Esophagus squamous epithelium (tissue), 5 donors: ENCODE measurements at regions not wholly inside any gene's neighbourhood (a gene's known extent, or its start where the extent isn't known, plus 50 kb on each side); places are given as distances from the start of the nearest gene placed in this dataset.

Source experiments
- DNase-seq: peaks from one replicate; lab custom pipeline; 2025; lab: John Stamatoyannopoulos, UW
- H3K27ac ChIP-seq, 4 donors: fragments of 200-600 bp; sonication (generic); one replicate each; pipeline ENCODE4 v1.5.1; 2016 to 2019; ENCODE audit warnings: mild to moderate bottlenecking in 1 of 4
- H3K27me3 ChIP-seq, 4 donors: fragments of 200-600 bp; sonication (generic); 1 replicate in 3 of 4; 2 replicates in 1 of 4; pipeline versions ENCODE4 v1.5.1 to v1.6.0; 2017 to 2021; ENCODE audit warnings: antibody characterized with exemption in 1 of 4
- H3K36me3 ChIP-seq, 3 donors: fragments of 200-600 bp; sonication (generic); one replicate each; pipeline ENCODE4 v1.5.1; 2016 to 2019
- H3K4me1 ChIP-seq, 3 donors: fragments of 200-600 bp; sonication (generic); one replicate each; pipeline ENCODE4 v1.5.1; 2017 to 2019
- H3K4me3 ChIP-seq, 4 donors: fragments of 200-600 bp; sonication (generic); 1 replicate in 3 of 4; 2 replicates in 1 of 4; pipeline ENCODE4 v1.5.1; 2016 to 2019; ENCODE audit warnings: mild to moderate bottlenecking in 2 of 4, moderate library complexity in 1 of 4
- H3K9me3 ChIP-seq, 3 donors: fragments of 200-600 bp; sonication (generic); one replicate each; pipeline ENCODE4 v1.5.1; 2016 to 2019
- POLR2A ChIP-seq, 4 donors: fragments of 450-650 bp; IDR thresholded peaks; one replicate each; pipeline ENCODE4 v1.6.1; 2017; ENCODE audit warnings: antibody characterized with exemption in 4 of 4, mild to moderate bottlenecking in 4 of 4, moderate library complexity in 3 of 4
- WGBS, 2 donors: methylation state at CpG; one replicate each; pipeline ENCODE4 v1.1.5; 2018; 5-methylcytosine and 5-hydroxymethylcytosine counted together
- intact Hi-C: fragments of 100-400 bp; cut with DNase I; formaldehyde crosslinking; loops from one replicate; pipeline ENCODE4 v1.15.0; 2022
- TF ChIP-seq, protein P1 (sequence below), 6 experiments: fragments of 450-650 bp in 4 of 6; fragments of 200-600 bp in 2 of 6; sonication (generic) in 2 of 6; IDR thresholded peaks; one replicate each; pipeline ENCODE4 v1.5.1; 2016 to 2019; ENCODE audit warnings: antibody characterized with exemption in 6 of 6, mild to moderate bottlenecking in 4 of 6, moderate library complexity in 4 of 6
- donor health status: DM: yes; HTN: yes; CAD: no.

DNA sequence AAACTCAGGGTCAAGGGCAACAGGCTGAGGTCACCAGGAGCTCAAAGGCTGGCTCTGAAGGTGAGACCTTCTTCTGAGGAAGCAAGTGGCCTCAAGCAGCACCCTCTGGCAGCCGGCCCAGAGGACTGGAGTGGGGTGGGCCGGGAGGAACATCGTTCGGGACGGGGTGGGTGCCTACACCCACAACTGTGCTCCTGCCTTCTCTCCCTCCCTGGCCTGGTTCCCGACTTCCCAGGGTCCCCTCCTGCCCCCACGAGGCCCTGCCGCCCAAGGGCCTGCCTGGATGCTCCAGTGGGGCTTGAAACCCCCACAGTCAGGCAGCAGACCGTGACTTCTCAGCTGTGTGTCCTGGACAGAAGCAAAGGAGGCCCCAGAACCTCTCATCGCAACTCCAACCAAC is 195.7 kb downstream of the IGLL1 start:
- Histone ChIP-seq H3K9me3 (no peaks in the 10 kb centered on the region), H3K4me1 (peaks cover 0 to 17% (median 0%) of the 10 kb centered on the region in 3 donors), H3K36me3 (no peaks in the 10 kb centered on the region), H3K27me3 (peaks cover 0 to 40% (median 0%) of the 10 kb centered on the region in 4 donors), H3K27ac (no peak overlapping the region), H3K4me3 (no peak overlapping the region)
- intact Hi-C loops = loop anchor here (10.0 kb wide), 2 partner anchors 80 to 430 kb away; no protein-coding TSS in a partner anchor
- DNase-seq = no peak
- TF ChIP-seq, protein P1, sequence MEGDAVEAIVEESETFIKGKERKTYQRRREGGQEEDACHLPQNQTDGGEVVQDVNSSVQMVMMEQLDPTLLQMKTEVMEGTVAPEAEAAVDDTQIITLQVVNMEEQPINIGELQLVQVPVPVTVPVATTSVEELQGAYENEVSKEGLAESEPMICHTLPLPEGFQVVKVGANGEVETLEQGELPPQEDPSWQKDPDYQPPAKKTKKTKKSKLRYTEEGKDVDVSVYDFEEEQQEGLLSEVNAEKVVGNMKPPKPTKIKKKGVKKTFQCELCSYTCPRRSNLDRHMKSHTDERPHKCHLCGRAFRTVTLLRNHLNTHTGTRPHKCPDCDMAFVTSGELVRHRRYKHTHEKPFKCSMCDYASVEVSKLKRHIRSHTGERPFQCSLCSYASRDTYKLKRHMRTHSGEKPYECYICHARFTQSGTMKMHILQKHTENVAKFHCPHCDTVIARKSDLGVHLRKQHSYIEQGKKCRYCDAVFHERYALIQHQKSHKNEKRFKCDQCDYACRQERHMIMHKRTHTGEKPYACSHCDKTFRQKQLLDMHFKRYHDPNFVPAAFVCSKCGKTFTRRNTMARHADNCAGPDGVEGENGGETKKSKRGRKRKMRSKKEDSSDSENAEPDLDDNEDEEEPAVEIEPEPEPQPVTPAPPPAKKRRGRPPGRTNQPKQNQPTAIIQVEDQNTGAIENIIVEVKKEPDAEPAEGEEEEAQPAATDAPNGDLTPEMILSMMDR (IDR thresholded peaks at IDR 0.05) = no peak
- no peak for TF ChIP-seq POLR2A (IDR thresholded peaks at IDR 0.05)
- 17% methylated on average over 1 of the region's 10 CpGs; no CpG with 5 or more reads in 1 of the 2 donors for WGBS, 2 donors

DNA sequence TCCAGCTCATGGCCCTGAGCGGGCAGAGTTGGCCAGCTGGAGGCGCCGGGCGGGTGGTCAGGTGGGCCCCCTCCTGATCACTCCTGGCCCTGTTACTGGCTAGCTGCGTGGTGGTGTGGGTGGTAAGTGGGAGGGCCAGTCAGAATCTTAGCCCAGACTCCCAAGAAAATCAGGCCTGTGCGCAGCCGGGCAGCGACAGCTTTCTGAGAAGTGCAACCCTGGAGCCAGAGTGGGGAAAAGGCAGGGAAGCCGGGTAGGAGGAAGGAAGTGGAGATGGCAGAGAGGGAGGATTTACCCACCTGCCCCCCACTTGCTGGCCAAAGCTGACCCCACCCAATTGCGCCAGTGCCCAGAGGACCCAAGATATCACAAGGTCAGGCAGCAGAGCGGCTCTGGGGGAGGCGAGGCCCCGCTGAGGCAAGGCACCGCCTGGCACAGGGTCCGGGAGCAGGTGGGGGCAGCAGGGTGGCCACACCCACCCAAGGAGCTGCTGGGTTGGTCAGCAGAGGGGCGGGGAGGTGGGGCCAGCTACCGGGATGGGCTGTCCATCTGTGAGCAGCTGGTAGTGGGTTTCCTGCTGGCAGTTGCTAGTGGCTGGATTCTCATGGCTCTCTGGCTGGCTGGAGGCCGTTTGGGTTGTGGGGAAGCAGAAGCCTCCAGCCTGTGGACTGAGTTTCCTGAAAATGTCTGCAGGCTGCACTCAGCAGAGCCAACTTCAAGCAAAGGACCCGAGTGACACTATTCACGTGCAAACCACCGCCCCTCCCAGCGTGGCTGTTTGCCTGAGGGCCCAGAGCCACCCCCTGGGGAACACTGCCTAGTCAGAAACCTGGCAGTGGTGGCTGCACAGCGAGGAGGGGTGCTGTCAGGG is 196.4 kb downstream of the IGLL1 start:
- no peak for TF ChIP-seq POLR2A (IDR thresholded peaks at IDR 0.05)
- TF ChIP-seq, protein P1 (IDR thresholded peaks at IDR 0.05) = no peak
- no peaks in the 10 kb centered on the region for H3K9me3 ChIP-seq
- H3K27ac ChIP-seq = no peak overlapping the region
- H3K27me3 ChIP-seq = peaks cover 0 to 43% (median 0%) of the 10 kb centered on the region in 4 donors
- WGBS, 2 donors = 0 to 20% methylated on average over 2 to 9 of the region's 23 CpGs
- no peak for DNase-seq
- H3K36me3 ChIP-seq = no peaks in the 10 kb centered on the region
- peaks cover 0 to 17% (median 0%) of the 10 kb centered on the region in 3 donors for H3K4me1 ChIP-seq
- H3K4me3 ChIP-seq = no peak overlapping the region
- intact Hi-C loops = loop anchor here (10.0 kb wide), 2 partner anchors 79 to 429 kb away; no protein-coding TSS in a partner anchor

DNA sequence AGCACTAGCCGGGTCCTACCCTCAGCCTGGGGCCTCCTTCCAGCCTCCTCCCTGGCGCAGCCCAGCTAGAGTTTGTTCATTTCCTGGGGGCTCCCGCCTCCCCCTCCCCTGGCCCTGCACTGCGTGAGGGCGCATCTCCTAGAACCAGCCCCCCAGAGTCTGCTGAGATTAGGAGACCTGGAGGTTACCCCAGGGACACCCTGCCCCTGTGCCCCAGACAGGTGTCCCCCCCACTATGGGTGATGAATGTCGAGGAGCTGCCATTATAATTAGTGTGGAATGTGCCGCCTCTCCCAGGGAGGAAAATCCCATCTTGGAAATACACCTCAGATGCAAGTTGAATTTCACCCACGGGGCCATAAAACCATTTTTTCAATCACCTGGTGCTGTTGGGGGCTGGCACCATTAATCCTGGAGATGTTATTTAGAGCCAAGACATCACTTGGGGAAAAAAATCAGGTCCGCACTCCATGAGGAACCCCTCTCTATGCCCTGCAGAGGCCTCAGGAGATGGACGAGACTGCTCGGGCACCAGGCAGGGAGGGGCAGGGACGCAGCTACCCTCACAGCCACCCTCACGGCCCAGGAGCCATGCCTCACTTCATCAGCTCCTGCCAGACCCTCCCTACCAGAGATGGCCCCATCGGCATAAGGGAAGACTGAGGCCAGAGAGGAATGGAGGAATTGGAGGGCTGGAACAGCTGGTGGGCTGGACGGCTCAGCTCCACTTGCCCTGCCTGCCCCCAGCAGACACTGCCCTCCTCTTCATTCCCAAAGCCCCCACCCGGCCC is 197.5 kb downstream of the IGLL1 start:
- H3K27ac ChIP-seq = no peak overlapping the region
- TF ChIP-seq, protein P1 (IDR thresholded peaks at IDR 0.05) = no peak
- TF ChIP-seq POLR2A (IDR thresholded peaks at IDR 0.05) = no peak
- no peaks in the 10 kb centered on the region for H3K36me3 ChIP-seq
- no peak for DNase-seq
- peaks cover 0 to 47% (median 0%) of the 10 kb centered on the region in 4 donors for H3K27me3 ChIP-seq
- H3K4me1 ChIP-seq = peaks cover 0 to 17% (median 0%) of the 10 kb centered on the region in 3 donors
- WGBS, 2 donors = 58 to 59% methylated on average over 2 to 7 of the region's 16 CpGs
- intact Hi-C loops = loop anchor here (10.0 kb wide), 2 partner anchors 78 to 428 kb away; no protein-coding TSS in a partner anchor
- H3K4me3 ChIP-seq = no peak overlapping the region
- H3K9me3 ChIP-seq = no peaks in the 10 kb centered on the region

DNA sequence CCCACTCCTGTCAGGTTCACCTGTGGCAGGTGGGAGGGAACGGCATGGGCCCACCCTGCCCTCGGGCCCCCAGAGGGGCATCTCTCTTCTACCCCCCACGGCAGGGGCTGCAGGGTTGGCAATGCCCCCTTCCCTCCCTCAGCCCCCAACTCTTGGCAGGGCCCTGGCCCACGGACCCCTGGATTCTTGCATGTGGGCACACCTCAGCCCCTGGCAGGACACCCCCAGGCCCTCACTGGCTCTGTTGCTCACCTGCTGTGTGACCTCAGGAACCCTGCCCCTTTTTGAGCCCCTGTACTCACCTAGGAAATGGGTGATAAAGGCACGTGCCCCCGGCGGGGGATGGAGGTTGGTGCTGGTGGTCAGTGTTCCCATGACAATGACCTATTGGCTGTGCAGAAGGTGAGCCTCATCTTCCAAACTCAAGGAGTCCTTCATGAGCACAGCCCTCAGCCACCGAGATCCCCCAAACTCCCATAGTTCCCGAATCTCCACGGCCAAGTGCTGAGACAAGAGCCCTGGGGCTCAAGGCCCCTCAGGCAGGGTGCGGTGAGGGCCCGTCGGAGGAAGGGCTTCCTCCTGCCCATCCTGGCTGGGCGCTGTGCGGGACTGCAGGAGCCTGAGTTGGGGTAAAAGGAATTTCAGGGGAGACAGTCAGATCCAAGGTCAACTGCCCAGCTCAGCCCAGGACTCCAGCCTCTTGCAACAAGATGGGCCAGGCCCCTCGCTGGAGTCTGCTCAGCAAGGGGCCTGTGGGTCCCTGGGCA is 198.2 kb downstream of the IGLL1 start:
- Histone ChIP-seq H3K27ac (no peak overlapping the region), H3K4me1 (peaks cover 0 to 17% (median 0%) of the 10 kb centered on the region in 3 donors), H3K27me3 (peaks cover 0 to 42% (median 0%) of the 10 kb centered on the region in 4 donors), H3K4me3 (no peak overlapping the region), H3K9me3 (no peaks in the 10 kb centered on the region), H3K36me3 (no peaks in the 10 kb centered on the region)
- TF ChIP-seq, protein P1 (IDR thresholded peaks at IDR 0.05) = no peak
- no peak for TF ChIP-seq POLR2A (IDR thresholded peaks at IDR 0.05)
- 90 to 100% methylated on average over 1 to 3 of the region's 16 CpGs for WGBS, 2 donors
- DNase-seq = no peak
- intact Hi-C loops = loop anchor here (10.0 kb wide), 2 partner anchors 77 to 427 kb away; no protein-coding TSS in a partner anchor
